ENCODE measurements at regions not wholly inside any gene's neighbourhood (a gene's known extent, or its start where the extent isn't known, plus 50 kb on each side); places are given as distances from the start of the nearest gene placed in this dataset.

DNA sequence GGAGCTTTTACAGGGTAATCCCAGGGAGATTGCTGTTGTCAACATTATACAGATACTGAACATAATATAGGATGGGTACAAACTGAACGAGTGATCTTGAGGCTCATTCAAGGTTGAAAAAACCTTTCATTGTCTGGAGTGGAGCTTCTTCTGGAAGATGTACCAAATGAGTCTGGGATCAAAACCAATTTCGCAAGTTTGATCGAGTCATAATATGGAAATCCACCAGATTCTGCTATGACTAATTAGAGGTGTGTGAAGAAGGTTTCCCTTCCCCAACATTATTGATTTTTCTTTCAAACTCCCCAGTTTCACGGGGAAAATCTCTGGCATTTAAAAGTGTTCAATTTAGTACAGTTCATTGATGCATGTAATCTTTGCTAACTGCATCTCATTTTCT is 324.1 kb downstream of the ZFHX3 start:
- no peaks in the 10 kb centered on the region for H4K20me1 ChIP-seq (ENCODE audit: control insufficient read depth, insufficient read depth, low read depth, low read length)
- H3K79me2 ChIP-seq (ENCODE audit: control insufficient read depth, low read length): no peaks in the 10 kb centered on the region
- no peak for TF ChIP-seq EZH2phosphoT487 (IDR thresholded peaks at IDR 0.05; ENCODE audit: borderline replicate concordance, low read length)
- TF ChIP-seq, protein P1, sequence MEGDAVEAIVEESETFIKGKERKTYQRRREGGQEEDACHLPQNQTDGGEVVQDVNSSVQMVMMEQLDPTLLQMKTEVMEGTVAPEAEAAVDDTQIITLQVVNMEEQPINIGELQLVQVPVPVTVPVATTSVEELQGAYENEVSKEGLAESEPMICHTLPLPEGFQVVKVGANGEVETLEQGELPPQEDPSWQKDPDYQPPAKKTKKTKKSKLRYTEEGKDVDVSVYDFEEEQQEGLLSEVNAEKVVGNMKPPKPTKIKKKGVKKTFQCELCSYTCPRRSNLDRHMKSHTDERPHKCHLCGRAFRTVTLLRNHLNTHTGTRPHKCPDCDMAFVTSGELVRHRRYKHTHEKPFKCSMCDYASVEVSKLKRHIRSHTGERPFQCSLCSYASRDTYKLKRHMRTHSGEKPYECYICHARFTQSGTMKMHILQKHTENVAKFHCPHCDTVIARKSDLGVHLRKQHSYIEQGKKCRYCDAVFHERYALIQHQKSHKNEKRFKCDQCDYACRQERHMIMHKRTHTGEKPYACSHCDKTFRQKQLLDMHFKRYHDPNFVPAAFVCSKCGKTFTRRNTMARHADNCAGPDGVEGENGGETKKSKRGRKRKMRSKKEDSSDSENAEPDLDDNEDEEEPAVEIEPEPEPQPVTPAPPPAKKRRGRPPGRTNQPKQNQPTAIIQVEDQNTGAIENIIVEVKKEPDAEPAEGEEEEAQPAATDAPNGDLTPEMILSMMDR (IDR thresholded peaks at IDR 0.05; ENCODE audit: low read depth, low read length, poor library complexity, severe bottlenecking): no peak
- H3K9me2 ChIP-seq (replicated peaks; ENCODE audit: control insufficient read depth, low read length): no peaks in the 10 kb centered on the region
- H3K27me3 ChIP-seq (ENCODE audit: control insufficient read depth, low read length): no peaks in the 10 kb centered on the region
- H3K4me3 ChIP-seq (ENCODE audit: low read length): no peak overlapping the region
- H3K9me3 ChIP-seq (ENCODE audit: control insufficient read depth, insufficient read depth, low read length): no peaks in the 10 kb centered on the region
- no peaks in the 10 kb centered on the region for H3F3A ChIP-seq (ENCODE audit: control insufficient read depth, insufficient read depth)
- H3K27ac ChIP-seq (ENCODE audit: low read depth, low read length): no peak overlapping the region
- no peak overlapping the region for H3K4me2 ChIP-seq (ENCODE audit: low read length)
- H3K36me3 ChIP-seq (ENCODE audit: control insufficient read depth, low read length): no peaks in the 10 kb centered on the region
- H3K4me1 ChIP-seq (ENCODE audit: control insufficient read depth, low read length): no peaks in the 10 kb centered on the region

DNA sequence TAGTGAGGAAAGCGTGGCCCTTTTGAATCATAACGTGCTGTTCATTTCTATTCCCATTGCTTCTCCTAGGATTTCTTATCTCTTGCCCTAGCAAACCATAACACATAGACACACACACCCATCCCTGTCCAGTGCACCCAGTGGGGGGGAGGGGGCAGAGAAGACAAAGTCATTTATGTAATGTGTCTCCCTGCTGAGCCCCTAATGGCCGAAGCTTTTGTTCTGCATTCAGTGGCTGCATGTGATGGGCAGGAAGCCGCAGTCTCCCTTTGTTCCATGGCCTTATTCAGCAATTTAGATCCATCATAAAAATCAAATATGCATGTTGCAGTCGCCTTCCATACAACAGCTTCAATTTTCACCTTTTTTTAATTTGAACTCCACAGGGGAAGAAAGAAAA is 325.4 kb downstream of the ZFHX3 start:
- no peak overlapping the region for H3K4me2 ChIP-seq (ENCODE audit: low read length)
- no peaks in the 10 kb centered on the region for H3K27me3 ChIP-seq (ENCODE audit: control insufficient read depth, low read length)
- H3K79me2 ChIP-seq (ENCODE audit: control insufficient read depth, low read length): no peaks in the 10 kb centered on the region
- H3K36me3 ChIP-seq (ENCODE audit: control insufficient read depth, low read length): no peaks in the 10 kb centered on the region
- H3K4me1 ChIP-seq (ENCODE audit: control insufficient read depth, low read length): no peaks in the 10 kb centered on the region
- no peaks in the 10 kb centered on the region for H3K9me3 ChIP-seq (ENCODE audit: control insufficient read depth, insufficient read depth, low read length)
- H3K4me3 ChIP-seq (ENCODE audit: low read length): no peak overlapping the region
- no peaks in the 10 kb centered on the region for H3F3A ChIP-seq (ENCODE audit: control insufficient read depth, insufficient read depth)
- no peaks in the 10 kb centered on the region for H4K20me1 ChIP-seq (ENCODE audit: control insufficient read depth, insufficient read depth, low read depth, low read length)
- H3K9me2 ChIP-seq (replicated peaks; ENCODE audit: control insufficient read depth, low read length): no peaks in the 10 kb centered on the region
- TF ChIP-seq EZH2phosphoT487 (IDR thresholded peaks at IDR 0.05; ENCODE audit: borderline replicate concordance, low read length): no peak
- TF ChIP-seq, protein P1 (IDR thresholded peaks at IDR 0.05; ENCODE audit: low read depth, low read length, poor library complexity, severe bottlenecking): no peak
- H3K27ac ChIP-seq (ENCODE audit: low read depth, low read length): no peak overlapping the region

DNA sequence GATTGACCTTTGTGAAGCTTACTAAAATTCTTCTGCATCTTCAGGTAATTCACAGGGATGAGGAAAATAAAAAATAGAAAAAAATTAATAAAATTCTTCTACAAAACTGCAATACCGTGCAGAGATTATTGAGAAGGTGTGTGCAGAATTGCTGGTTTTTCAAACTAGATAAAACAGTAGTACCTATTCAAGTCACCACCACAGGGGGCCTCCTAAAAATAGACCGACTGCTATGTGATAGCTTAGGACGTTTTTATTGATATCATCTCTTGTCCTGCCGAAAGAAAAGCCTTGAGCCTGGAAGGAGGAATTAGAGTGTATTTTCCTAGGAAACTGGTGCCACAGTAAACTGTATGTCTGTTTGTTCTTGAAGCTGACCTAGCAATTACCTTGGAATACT is 325.9 kb downstream of the ZFHX3 start:
- H3K9me3 ChIP-seq (ENCODE audit: control insufficient read depth, insufficient read depth, low read length): no peaks in the 10 kb centered on the region
- no peaks in the 10 kb centered on the region for H4K20me1 ChIP-seq (ENCODE audit: control insufficient read depth, insufficient read depth, low read depth, low read length)
- no peaks in the 10 kb centered on the region for H3K36me3 ChIP-seq (ENCODE audit: control insufficient read depth, low read length)
- H3K4me2 ChIP-seq (ENCODE audit: low read length): no peak overlapping the region
- H3K27me3 ChIP-seq (ENCODE audit: control insufficient read depth, low read length): no peaks in the 10 kb centered on the region
- no peaks in the 10 kb centered on the region for H3K79me2 ChIP-seq (ENCODE audit: control insufficient read depth, low read length)
- H3K9me2 ChIP-seq (replicated peaks; ENCODE audit: control insufficient read depth, low read length): no peaks in the 10 kb centered on the region
- TF ChIP-seq, protein P1 (IDR thresholded peaks at IDR 0.05; ENCODE audit: low read depth, low read length, poor library complexity, severe bottlenecking): no peak
- TF ChIP-seq EZH2phosphoT487 (IDR thresholded peaks at IDR 0.05; ENCODE audit: borderline replicate concordance, low read length): no peak
- no peak overlapping the region for H3K27ac ChIP-seq (ENCODE audit: low read depth, low read length)
- no peak overlapping the region for H3K4me3 ChIP-seq (ENCODE audit: low read length)
- no peaks in the 10 kb centered on the region for H3F3A ChIP-seq (ENCODE audit: control insufficient read depth, insufficient read depth)
- H3K4me1 ChIP-seq (ENCODE audit: control insufficient read depth, low read length): no peaks in the 10 kb centered on the region

DNA sequence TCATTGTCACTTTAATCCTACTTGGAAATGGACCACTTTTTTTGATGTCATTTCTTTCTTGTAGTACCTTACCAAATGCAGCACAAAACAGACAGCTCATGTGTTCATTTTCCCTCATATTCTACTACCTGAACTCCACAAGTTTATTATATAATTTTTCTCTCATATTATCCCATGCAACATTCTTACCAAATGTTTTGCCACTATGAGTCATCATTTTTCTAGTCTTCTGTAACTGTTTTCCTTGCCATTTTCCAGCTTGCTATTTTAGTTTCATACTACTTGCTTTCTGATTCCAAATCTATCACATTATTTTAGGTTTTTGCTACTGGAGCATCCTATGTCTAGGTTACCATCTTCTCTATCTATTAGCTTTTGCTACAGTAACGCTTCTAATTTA is 332.7 kb downstream of the ZFHX3 start:
- Histone ChIP-seq H3K4me1 (ENCODE audit: control insufficient read depth, low read length) (no peaks in the 10 kb centered on the region), H3K27ac (ENCODE audit: low read depth, low read length) (no peak overlapping the region), H3K4me2 (ENCODE audit: low read length) (no peak overlapping the region), H4K20me1 (ENCODE audit: control insufficient read depth, insufficient read depth, low read depth, low read length) (no peaks in the 10 kb centered on the region), H3K4me3 (ENCODE audit: low read length) (no peak overlapping the region), H3F3A (ENCODE audit: control insufficient read depth, insufficient read depth) (no peaks in the 10 kb centered on the region), H3K9me2 (replicated peaks; ENCODE audit: control insufficient read depth, low read length) (no peaks in the 10 kb centered on the region), H3K9me3 (ENCODE audit: control insufficient read depth, insufficient read depth, low read length) (peaks cover 12% of the 10 kb centered on the region; the same call in 1 of the 2 replicates), H3K79me2 (ENCODE audit: control insufficient read depth, low read length) (no peaks in the 10 kb centered on the region), H3K36me3 (ENCODE audit: control insufficient read depth, low read length) (peaks cover 16% of the 10 kb centered on the region), H3K27me3 (ENCODE audit: control insufficient read depth, low read length) (no peaks in the 10 kb centered on the region)
- no peak for TF ChIP-seq EZH2phosphoT487 (IDR thresholded peaks at IDR 0.05; ENCODE audit: borderline replicate concordance, low read length)
- TF ChIP-seq, protein P1 (IDR thresholded peaks at IDR 0.05; ENCODE audit: low read depth, low read length, poor library complexity, severe bottlenecking): no peak

Measured in DOHH2 (cell line).